ENCODE measurements at regions not wholly inside any gene's neighbourhood (a gene's known extent, or its start where the extent isn't known, plus 50 kb on each side); places are given as distances from the start of the nearest gene placed in this dataset.

- intact Hi-C loops (cut with micrococcal nuclease): loop anchor here (5.0 kb wide), 2 partner anchors 140 to 1860 kb away; no protein-coding TSS in a partner anchor
- Histone ChIP-seq H2AFZ (ENCODE audit: low read depth, low read length, poor library complexity, severe bottlenecking) (no peak overlapping the region), H3K9me2 (ENCODE audit: insufficient read depth) (no peaks in the 10 kb centered on the region), H4K20me1 (ENCODE audit: insufficient read depth) (no peaks in the 10 kb centered on the region), H3K4me3 (replicated peaks in 1 of 2; ENCODE audit: low read depth in 1 of 2, low read length in 2 of 2) (no peak overlapping the region), H3K27ac (ENCODE audit: low read depth, low read length) (no peak overlapping the region), H3K36me3 (ENCODE audit: control insufficient read depth in 1 of 2, insufficient read depth in 2 of 2, low read length in 2 of 2) (no peaks in the 10 kb centered on the region), H3K27me3 (ENCODE audit: insufficient read depth, low read length) (no peaks in the 10 kb centered on the region; the same call in none of the 2 replicates), H3K4me1 (ENCODE audit: control insufficient read depth in 1 of 2, insufficient read depth in 2 of 2, low read length in 2 of 2) (no peaks in the 10 kb centered on the region), H3K9me3 (ENCODE audit: control insufficient read depth in 1 of 2, insufficient read depth in 1 of 2, low read depth in 1 of 2, low read length in 2 of 2) (no peaks in the 10 kb centered on the region), H3K4me2 (ENCODE audit: low read length) (no peak overlapping the region), H3K9ac (ENCODE audit: low read length) (no peak overlapping the region), H3K79me2 (ENCODE audit: insufficient read depth, low read length) (no peaks in the 10 kb centered on the region)
- DNase-seq (ENCODE audit: low read depth, low spot score) (no peak), ATAC-seq (no peak)
- ChIA-PET POLR2A (no interaction called here), CTCF (no interaction called here), RAD21 (ENCODE audit: low non-redundant PET in 1 of 2, low total read pairs in 2 of 2, uncharacterized antibody in 2 of 2, unreplicated experiment in 2 of 2) (no interaction called here)
- no TSS peak for BruUV-seq (replicated peaks)
- TF ChIP-seq SIN3A (IDR thresholded peaks at IDR 0.05; ENCODE audit: low read depth) (no peak), SP1 (IDR thresholded peaks at IDR 0.05; ENCODE audit: low read depth) (no peak), POLR2A (IDR thresholded peaks at IDR 0.05; ENCODE audit: borderline replicate concordance, extremely low read depth, insufficient read depth, insufficient read length) (no peak), ELF1 (IDR thresholded peaks at IDR 0.05; ENCODE audit: borderline replicate concordance, low read depth) (no peak), POLR2AphosphoS5 (IDR thresholded peaks at IDR 0.05; ENCODE audit: low read depth, low read length) (no peak), EZH2phosphoT487 (IDR thresholded peaks at IDR 0.05; ENCODE audit: borderline replicate concordance) (no peak), ZFX (IDR thresholded peaks at IDR 0.05) (no peak), ZNF274 (IDR thresholded peaks at IDR 0.05; ENCODE audit: low read depth, low read length) (no peak), YY1 (IDR thresholded peaks at IDR 0.05; ENCODE audit: extremely low read depth, insufficient replicate concordance, low read depth, low read length) (no peak), TCF7L2 (IDR thresholded peaks at IDR 0.05; ENCODE audit: borderline replicate concordance, extremely low read depth, insufficient read depth, insufficient read length) (no peak), CBX3 (IDR thresholded peaks at IDR 0.05; ENCODE audit: low read depth) (no peak), ZBTB33 (IDR thresholded peaks at IDR 0.05; ENCODE audit: extremely low read depth, insufficient replicate concordance, low read length) (no peak), CTCF (IDR thresholded peaks at IDR 0.05 in 2 of 3, conservative IDR thresholded peaks at IDR 0.05 in 1 of 3; ENCODE audit: borderline replicate concordance in 1 of 3, insufficient read depth in 1 of 3, low read depth in 2 of 3, low read length in 2 of 3) (no peak), ATF3 (IDR thresholded peaks at IDR 0.05) (no peak), MAX (IDR thresholded peaks at IDR 0.05) (no peak), FOSL1 (IDR thresholded peaks at IDR 0.05; ENCODE audit: low read depth) (no peak), REST (IDR thresholded peaks at IDR 0.05; ENCODE audit: low read depth) (no peak), EGR1 (IDR thresholded peaks at IDR 0.05; ENCODE audit: low read depth) (no peak), JUND (IDR thresholded peaks at IDR 0.05) (no peak), EZH2 (IDR thresholded peaks at IDR 0.05) (no peak)
Measured at GRCh38 chr4:52371841-52372240, 287.3 kb downstream of the USP46 start.
